ENCODE measurements at regions not wholly inside any gene's neighbourhood (a gene's known extent, or its start where the extent isn't known, plus 50 kb on each side); places are given as distances from the start of the nearest gene placed in this dataset.
"Not testable (repeated sequence)": the region's sequence is repeated elsewhere in the genome, so short reads cannot be mapped to it uniquely, and the experiment has no call there.

GRCh38 chr2:16391986-16392385 is 273.6 kb downstream of the CYRIA start:
- no peaks in the 10 kb centered on the region for H3K4me1 ChIP-seq
- no peaks in the 10 kb centered on the region for H3K9me3 ChIP-seq
- no peak for DNase-seq (ENCODE audit: low spot score in 2 of 2)
- H3K4me3 ChIP-seq: no peak overlapping the region
- H3K36me3 ChIP-seq: no peaks in the 10 kb centered on the region
- TF ChIP-seq, protein P1, sequence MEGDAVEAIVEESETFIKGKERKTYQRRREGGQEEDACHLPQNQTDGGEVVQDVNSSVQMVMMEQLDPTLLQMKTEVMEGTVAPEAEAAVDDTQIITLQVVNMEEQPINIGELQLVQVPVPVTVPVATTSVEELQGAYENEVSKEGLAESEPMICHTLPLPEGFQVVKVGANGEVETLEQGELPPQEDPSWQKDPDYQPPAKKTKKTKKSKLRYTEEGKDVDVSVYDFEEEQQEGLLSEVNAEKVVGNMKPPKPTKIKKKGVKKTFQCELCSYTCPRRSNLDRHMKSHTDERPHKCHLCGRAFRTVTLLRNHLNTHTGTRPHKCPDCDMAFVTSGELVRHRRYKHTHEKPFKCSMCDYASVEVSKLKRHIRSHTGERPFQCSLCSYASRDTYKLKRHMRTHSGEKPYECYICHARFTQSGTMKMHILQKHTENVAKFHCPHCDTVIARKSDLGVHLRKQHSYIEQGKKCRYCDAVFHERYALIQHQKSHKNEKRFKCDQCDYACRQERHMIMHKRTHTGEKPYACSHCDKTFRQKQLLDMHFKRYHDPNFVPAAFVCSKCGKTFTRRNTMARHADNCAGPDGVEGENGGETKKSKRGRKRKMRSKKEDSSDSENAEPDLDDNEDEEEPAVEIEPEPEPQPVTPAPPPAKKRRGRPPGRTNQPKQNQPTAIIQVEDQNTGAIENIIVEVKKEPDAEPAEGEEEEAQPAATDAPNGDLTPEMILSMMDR (IDR thresholded peaks at IDR 0.05): no peak
- TF ChIP-seq POLR2A (IDR thresholded peaks at IDR 0.05) (no peak), POLR2AphosphoS5 (IDR thresholded peaks at IDR 0.05) (no peak), EP300 (IDR thresholded peaks at IDR 0.05) (no peak)
- H3K27ac ChIP-seq: no peak overlapping the region
- WGBS: 89% methylated on average over 5 of the region's 5 CpGs
- H3K27me3 ChIP-seq: no peaks in the 10 kb centered on the region

- Histone ChIP-seq H3K9me3 (no peaks in the 10 kb centered on the region), H3K4me1 (no peaks in the 10 kb centered on the region), H3K36me3 (no peaks in the 10 kb centered on the region), H3K4me3 (no peak overlapping the region), H3K27me3 (no peaks in the 10 kb centered on the region), H3K27ac (no peak overlapping the region)
- DNase-seq (ENCODE audit: low spot score in 2 of 2): no peak
- no peak for TF ChIP-seq POLR2AphosphoS5 (IDR thresholded peaks at IDR 0.05)
- no peak for TF ChIP-seq POLR2A (IDR thresholded peaks at IDR 0.05)
- TF ChIP-seq, protein P1 (IDR thresholded peaks at IDR 0.05): no peak
- TF ChIP-seq EP300 (IDR thresholded peaks at IDR 0.05): no peak
- WGBS: 83% methylated on average over 6 of the region's 6 CpGs
These were observed 275.1 kb downstream of the CYRIA start for GRCh38 chr2:16390561-16390960.

- no peaks in the 10 kb centered on the region for H3K36me3 ChIP-seq
- WGBS: 94% methylated on average over 2 of the region's 3 CpGs
- no peak for TF ChIP-seq POLR2AphosphoS5 (IDR thresholded peaks at IDR 0.05)
- TF ChIP-seq EP300 (IDR thresholded peaks at IDR 0.05): no peak
- no peak for TF ChIP-seq POLR2A (IDR thresholded peaks at IDR 0.05)
- TF ChIP-seq, protein P1 (IDR thresholded peaks at IDR 0.05): no peak
- H3K27me3 ChIP-seq: no peaks in the 10 kb centered on the region
- DNase-seq (ENCODE audit: low spot score in 2 of 2): no peak
- no peaks in the 10 kb centered on the region for H3K9me3 ChIP-seq
- H3K4me3 ChIP-seq: no peak overlapping the region
- no peak overlapping the region for H3K27ac ChIP-seq
- H3K4me1 ChIP-seq: no peaks in the 10 kb centered on the region
These were observed 276.0 kb downstream of the CYRIA start for GRCh38 chr2:16389611-16390010.

DNA sequence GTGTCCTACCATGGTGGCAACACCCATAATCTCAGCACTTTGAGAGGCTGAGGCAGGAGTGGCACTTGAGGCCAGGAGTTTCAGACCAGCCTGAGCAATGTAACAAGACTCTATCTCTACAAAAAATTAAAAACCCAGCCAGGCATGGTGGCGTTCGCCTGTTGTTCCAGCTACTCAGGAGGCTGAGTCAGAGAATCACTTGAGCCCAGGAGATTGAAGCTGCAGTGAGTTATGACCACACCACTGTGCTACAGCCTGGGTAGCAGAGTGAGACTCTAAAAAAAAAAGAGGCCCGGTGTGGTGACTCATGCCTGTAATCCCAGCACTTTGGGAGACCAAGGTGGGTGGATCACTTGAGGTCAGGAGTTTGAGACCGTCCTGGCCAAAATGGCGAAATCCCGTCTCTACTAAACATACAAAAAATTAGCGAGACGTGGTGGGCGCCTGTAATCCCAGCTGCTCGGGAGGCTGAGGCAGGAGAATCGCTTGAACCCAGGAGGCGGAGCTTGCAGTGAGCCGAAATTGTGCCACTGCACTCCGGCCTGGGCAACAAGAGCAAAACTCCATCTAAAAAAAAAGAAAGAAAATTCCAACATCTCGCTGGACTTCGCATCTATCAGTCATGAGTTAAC is 277.3 kb downstream of the CYRIA start:
- not testable (repeated sequence) for H3K36me3 ChIP-seq, H3K4me3 ChIP-seq
- 93% methylated on average over 16 of the region's 16 CpGs for WGBS

GRCh38 chr2:16387461-16387984 is 278.1 kb downstream of the CYRIA start:
- Histone ChIP-seq H3K4me3 (no peak overlapping the region), H3K9me3 (no peaks in the 10 kb centered on the region)
- WGBS: 89% methylated on average over 8 of the region's 8 CpGs

More for the DNA sequence above, 277.3 kb downstream of the CYRIA start:
- not testable (repeated sequence) for H3K27ac ChIP-seq; DNase-seq (ENCODE audit: low spot score in 2 of 2); H3K27me3 ChIP-seq; H3K9me3 ChIP-seq; H3K4me1 ChIP-seq

More at GRCh38 chr2:16387461-16387984, 278.1 kb downstream of the CYRIA start:
- H3K4me1 ChIP-seq: no peaks in the 10 kb centered on the region
- no peaks in the 10 kb centered on the region for H3K27me3 ChIP-seq
- no peaks in the 10 kb centered on the region for H3K36me3 ChIP-seq
- no peak overlapping the region for H3K27ac ChIP-seq
- TF ChIP-seq POLR2A (IDR thresholded peaks at IDR 0.05): no peak
- TF ChIP-seq, protein P1 (IDR thresholded peaks at IDR 0.05): no peak
- TF ChIP-seq EP300 (IDR thresholded peaks at IDR 0.05): no peak
- TF ChIP-seq POLR2AphosphoS5 (IDR thresholded peaks at IDR 0.05): no peak
- DNase-seq (ENCODE audit: low spot score in 2 of 2): no peak
